Cardiac muscle cell (in vitro differentiated cells and primary cell): ENCODE measurements at regions not wholly inside any gene's neighbourhood (a gene's known extent, or its start where the extent isn't known, plus 50 kb on each side); places are given as distances from the start of the nearest gene placed in this dataset.
A peak's percentile ranks its signal among the peaks of the same experiment; 100 is the strongest.

Source experiments
- DNase-seq, 2 donors: peaks; one replicate each; pipeline versions ENCODE4 v3.0.0 to v3.0.0-alpha.2; 2010 to 2017; ENCODE audit warnings: low read depth in 1 of 2, low spot score in 1 of 2
- H3K27ac ChIP-seq: fragments of 200-600 bp; sonication (generic); 2 replicates; pipeline ENCODE4 v1.5.1; 2016
- H3K27me3 ChIP-seq: fragments of 200-600 bp; sonication (generic); 2 replicates; pipeline ENCODE4 v1.6.0; 2016; ENCODE audit warnings: control low read depth
- H3K36me3 ChIP-seq: fragments of 200-600 bp; sonication (generic); 2 replicates; pipeline ENCODE4 v1.5.1; 2016; ENCODE audit warnings: control low read depth
- H3K4me1 ChIP-seq: fragments of 200-600 bp; sonication (generic); 2 replicates; pipeline ENCODE4 v1.8.1; 2017; ENCODE audit warnings: low read depth, mild to moderate bottlenecking, mixed run types
- H3K4me3 ChIP-seq: fragments of 200-600 bp; sonication (generic); 2 replicates; pipeline ENCODE4 v1.5.1; 2016; ENCODE audit warnings: mild to moderate bottlenecking
- H3K9me3 ChIP-seq: fragments of 200-600 bp; sonication (generic); 2 replicates; pipeline ENCODE4 v1.5.1; 2017; ENCODE audit warnings: low read depth, mild to moderate bottlenecking, control low read depth
- CTCF ChIP-seq: IDR thresholded peaks from 2 replicates; pipeline ENCODE4 v1.5.1; 2012; ENCODE audit warnings: low read depth, mild to moderate bottlenecking, low read length

DNA sequence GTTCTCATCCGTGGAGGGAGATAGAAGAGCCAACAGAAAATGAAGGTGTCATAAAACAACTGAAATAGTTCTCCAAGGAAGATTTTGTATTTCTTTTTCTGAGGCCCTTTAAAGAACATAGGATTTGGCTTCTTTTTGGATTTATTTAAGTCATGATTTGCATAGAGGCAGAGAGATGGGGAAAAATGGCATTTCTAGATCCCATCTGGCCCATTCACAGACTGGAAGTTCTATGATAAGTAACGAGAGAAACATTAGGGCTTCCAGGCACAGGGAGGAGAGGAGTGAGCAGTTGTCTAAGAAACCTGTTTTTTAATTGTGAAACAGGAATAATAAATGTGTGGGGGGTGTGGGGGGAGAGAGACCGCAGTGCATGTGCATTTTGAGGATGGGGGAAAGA is 285.8 kb upstream of the LMCD1 start:
- Histone ChIP-seq H3K36me3 (no peaks in the 10 kb centered on the region), H3K9me3 (no peaks in the 10 kb centered on the region)

GRCh38 chr3:8218353-8218940 is 283.2 kb upstream of the LMCD1 start:
- TF ChIP-seq CTCF, result no peak
- no peak overlapping the region for H3K27ac ChIP-seq
- no peak for DNase-seq
- H3K4me1 ChIP-seq, result peaks cover 9% of the 10 kb centered on the region
- H3K27me3 ChIP-seq, result no peaks in the 10 kb centered on the region
- no peaks in the 10 kb centered on the region for H3K9me3 ChIP-seq
- H3K4me3 ChIP-seq, result no peak overlapping the region
- no peaks in the 10 kb centered on the region for H3K36me3 ChIP-seq

More for the DNA sequence above, 285.8 kb upstream of the LMCD1 start:
- peaks cover 7% of the 10 kb centered on the region for H3K4me1 ChIP-seq
- no peaks in the 10 kb centered on the region for H3K27me3 ChIP-seq
- H3K27ac ChIP-seq, result no peak overlapping the region
- no peak for DNase-seq
- TF ChIP-seq CTCF, result no peak
- no peak overlapping the region for H3K4me3 ChIP-seq

- no peaks in the 10 kb centered on the region for H3K27me3 ChIP-seq
- no peak overlapping the region for H3K4me3 ChIP-seq
Measured at GRCh38 chr3:8220291-8220690, 281.3 kb upstream of the LMCD1 start.

GRCh38 chr3:8223766-8224165 is 277.9 kb upstream of the LMCD1 start:
- peak; percentile 37 to 54 for DNase-seq
- H3K27ac ChIP-seq, result no peak overlapping the region
- no peak for TF ChIP-seq CTCF

More at GRCh38 chr3:8220291-8220690, 281.3 kb upstream of the LMCD1 start:
- H3K9me3 ChIP-seq, result no peaks in the 10 kb centered on the region
- peaks cover 9% of the 10 kb centered on the region for H3K4me1 ChIP-seq
- no peak for TF ChIP-seq CTCF
- no peak for DNase-seq
- H3K27ac ChIP-seq, result no peak overlapping the region
- H3K36me3 ChIP-seq, result no peaks in the 10 kb centered on the region

GRCh38 chr3:8224941-8225340 is 276.7 kb upstream of the LMCD1 start:
- no peaks in the 10 kb centered on the region for H3K36me3 ChIP-seq
- no peaks in the 10 kb centered on the region for H3K27me3 ChIP-seq
- DNase-seq, result no peak
- H3K27ac ChIP-seq, result no peak overlapping the region
- no peaks in the 10 kb centered on the region for H3K9me3 ChIP-seq
- no peak for TF ChIP-seq CTCF
- H3K4me1 ChIP-seq, result peaks cover 9% of the 10 kb centered on the region
- no peak overlapping the region for H3K4me3 ChIP-seq

More at GRCh38 chr3:8223766-8224165, 277.9 kb upstream of the LMCD1 start:
- Histone ChIP-seq H3K9me3 (no peaks in the 10 kb centered on the region), H3K4me1 (peaks cover 9% of the 10 kb centered on the region), H3K27me3 (no peaks in the 10 kb centered on the region), H3K36me3 (no peaks in the 10 kb centered on the region), H3K4me3 (no peak overlapping the region)
